Progenitor cell of endocrine pancreas (in vitro differentiated cells): ENCODE measurements at regions not wholly inside any gene's neighbourhood (a gene's known extent, or its start where the extent isn't known, plus 50 kb on each side); places are given as distances from the start of the nearest gene placed in this dataset.

Source experiments
- DNase-seq: peaks from one replicate; pipeline ENCODE4 v3.0.0; 2021; ENCODE audit warnings: low spot score; ENCODE audit not compliant: unreplicated experiment
- H3K27ac Mint-ChIP-seq: 2 replicates; pipeline ENCODE4 v1.8.0; 2021; ENCODE audit warnings: mild to moderate bottlenecking, moderate library complexity, mixed read lengths
- H3K27me3 Mint-ChIP-seq: 2 replicates; pipeline ENCODE4 v1.8.0; 2021; ENCODE audit warnings: mixed read lengths
- H3K36me3 Mint-ChIP-seq: 2 replicates; pipeline ENCODE4 v1.8.0; 2022; ENCODE audit warnings: mixed read lengths; ENCODE audit not compliant: insufficient read depth
- H3K4me1 Mint-ChIP-seq: 2 replicates; pipeline ENCODE4 v1.8.0; 2021; ENCODE audit warnings: low read depth, mixed read lengths
- H3K4me3 Mint-ChIP-seq: 2 replicates; pipeline ENCODE4 v1.8.0; 2021; ENCODE audit warnings: low read depth, mild to moderate bottlenecking, moderate library complexity, mixed read lengths
- H3K9me3 Mint-ChIP-seq: 2 replicates; pipeline ENCODE4 v1.8.0; 2021; ENCODE audit warnings: low read depth, mixed read lengths
- CTCF ChIP-seq: fragments of 200-600 bp; sonication (generic); IDR thresholded peaks from one replicate; pipeline ENCODE4 v1.5.0; 2021; ENCODE audit warnings: antibody characterized with exemption, mild to moderate bottlenecking; ENCODE audit not compliant: unreplicated experiment

DNA sequence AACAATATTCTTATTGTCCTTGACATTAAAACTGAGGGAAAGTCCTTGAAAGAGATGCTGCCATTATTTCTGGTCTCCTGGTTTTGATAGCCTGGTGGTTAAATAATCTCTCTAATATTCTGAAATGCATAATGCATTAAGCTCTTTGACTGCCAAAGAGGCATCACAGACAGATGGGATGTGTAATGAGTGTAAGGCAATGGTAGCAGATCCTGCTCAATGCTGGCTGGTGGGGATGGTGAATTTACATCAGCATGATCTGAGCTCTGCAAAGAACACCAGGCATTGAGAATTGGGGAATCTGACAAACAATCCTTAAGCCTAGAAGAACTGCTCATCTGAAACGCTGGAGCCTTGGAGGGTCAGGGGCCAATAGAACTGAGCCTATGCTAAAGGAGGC, 528.6 kb upstream of the LMCD1 start:
- Mint-ChIP-seq H3K4me3 (no peak overlapping the region), H3K27me3 (no peaks in the 10 kb centered on the region), H3K9me3 (no peaks in the 10 kb centered on the region), H3K36me3 (no peaks in the 10 kb centered on the region), H3K4me1 (no peaks in the 10 kb centered on the region), H3K27ac (no peak overlapping the region)
- no peak for TF ChIP-seq CTCF
- DNase-seq = no peak

- Mint-ChIP-seq H3K27me3 (no peaks in the 10 kb centered on the region), H3K27ac (no peak overlapping the region), H3K36me3 (no peaks in the 10 kb centered on the region), H3K9me3 (no peaks in the 10 kb centered on the region), H3K4me1 (no peaks in the 10 kb centered on the region), H3K4me3 (no peak overlapping the region)
- no peak for TF ChIP-seq CTCF
- DNase-seq = no peak
Measured at GRCh38 chr3:7977245-7978086, 524.2 kb upstream of the LMCD1 start.

- H3K27me3 Mint-ChIP-seq = no peaks in the 10 kb centered on the region
- DNase-seq = no peak
- no peak for TF ChIP-seq CTCF
- H3K36me3 Mint-ChIP-seq = no peaks in the 10 kb centered on the region
- no peaks in the 10 kb centered on the region for H3K9me3 Mint-ChIP-seq
- H3K27ac Mint-ChIP-seq = no peak overlapping the region
- no peak overlapping the region for H3K4me3 Mint-ChIP-seq
- H3K4me1 Mint-ChIP-seq = no peaks in the 10 kb centered on the region
Measured at GRCh38 chr3:7978087-7978422, 523.6 kb upstream of the LMCD1 start.

DNA sequence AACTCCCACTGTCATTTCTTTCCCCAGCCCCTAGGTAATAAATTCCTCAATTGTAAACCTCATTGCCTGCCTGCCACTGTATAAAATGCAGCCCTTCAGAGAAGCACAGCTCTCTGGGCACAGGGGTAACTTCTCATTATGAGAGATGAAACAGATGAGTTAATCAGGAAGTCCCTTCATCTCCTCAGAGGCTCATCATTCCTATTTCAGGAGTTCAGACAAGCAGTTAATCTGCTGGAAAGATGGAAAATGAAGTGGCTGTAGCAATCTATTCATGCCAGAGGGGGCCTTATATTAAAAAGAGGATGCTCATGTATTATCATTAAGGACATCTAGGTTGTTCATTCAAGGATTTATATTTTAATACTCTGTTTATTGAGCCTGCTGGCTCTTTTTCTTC, 519.5 kb upstream of the LMCD1 start:
- no peaks in the 10 kb centered on the region for H3K36me3 Mint-ChIP-seq
- TF ChIP-seq CTCF = no peak
- H3K4me3 Mint-ChIP-seq = no peak overlapping the region
- no peak for DNase-seq
- no peaks in the 10 kb centered on the region for H3K4me1 Mint-ChIP-seq
- no peaks in the 10 kb centered on the region for H3K9me3 Mint-ChIP-seq
- H3K27ac Mint-ChIP-seq = no peak overlapping the region
- no peaks in the 10 kb centered on the region for H3K27me3 Mint-ChIP-seq

GRCh38 chr3:7999384-7999783, 502.2 kb upstream of the LMCD1 start:
- Mint-ChIP-seq H3K27ac (no peak overlapping the region), H3K4me3 (no peak overlapping the region), H3K27me3 (peaks cover 18% of the 10 kb centered on the region), H3K4me1 (peaks cover 5% of the 10 kb centered on the region), H3K9me3 (no peaks in the 10 kb centered on the region), H3K36me3 (no peaks in the 10 kb centered on the region)
- TF ChIP-seq CTCF = no peak
- no peak for DNase-seq
